GM12878 (cell line): ENCODE measurements at regions not wholly inside any gene's neighbourhood (a gene's known extent, or its start where the extent isn't known, plus 50 kb on each side); places are given as distances from the start of the nearest gene placed in this dataset.

ENCODE experiments used
- CEBPB ChIP-seq, 2 experiments: fragments of 150-350 bp in 1 of 2; IDR thresholded peaks; 2 replicates each; pipeline ENCODE4 v1.6.1; 2012 to 2014; ENCODE audit warnings: low read depth in 2 of 2, low read length in 2 of 2, borderline replicate concordance in 1 of 2, inconsistent platforms in 1 of 2
- CTCF ChIP-seq, 3 experiments: IDR thresholded peaks in 2 of 3; conservative IDR thresholded peaks in 1 of 3; 2 replicates each; pipeline ENCODE4 v1.5.1; 2011; ENCODE audit warnings: low read depth in 3 of 3, low read length in 3 of 3, mild to moderate bottlenecking in 3 of 3, control low read depth in 2 of 3, moderate library complexity in 2 of 3, inconsistent platforms in 1 of 3, mixed read lengths in 1 of 3; ENCODE audit not compliant: control insufficient read depth in 2 of 3, insufficient read depth in 1 of 3; ENCODE audit errors: extremely low read depth in 1 of 3
- EP300 ChIP-seq, 2 experiments: fragments of 150-350 bp in 1 of 2; IDR thresholded peaks; 2 replicates each; pipeline ENCODE4 v1.6.1; 2011 to 2012; ENCODE audit warnings: low read depth in 2 of 2, low read length in 2 of 2, borderline replicate concordance in 1 of 2, improper control_type of control experiment in 1 of 2, inconsistent platforms in 1 of 2; ENCODE audit not compliant: control insufficient read depth in 1 of 2
- GABPA ChIP-seq: IDR thresholded peaks from 2 replicates; pipeline ENCODE4 v1.6.1; 2014; ENCODE audit warnings: antibody characterized with exemption, low read depth, mild to moderate bottlenecking, inconsistent platforms
- HDAC6 ChIP-seq: fragments of 200-600 bp; sonication (generic); IDR thresholded peaks from one replicate; pipeline ENCODE4 v1.8.0; 2017; ENCODE audit warnings: antibody characterized with exemption; ENCODE audit not compliant: unreplicated experiment
- MXI1 ChIP-seq: fragments of 150-350 bp; IDR thresholded peaks from 2 replicates; pipeline ENCODE4 v1.6.1; 2011; ENCODE audit warnings: low read depth, mild to moderate bottlenecking, inconsistent platforms, low read length, improper control_type of control experiment
- PML ChIP-seq: IDR thresholded peaks from 2 replicates; pipeline ENCODE4 v1.6.1; 2012; ENCODE audit warnings: low read length, inconsistent platforms
- POLR2A ChIP-seq: IDR thresholded peaks from 2 replicates; pipeline ENCODE4 v1.6.1; 2011; ENCODE audit warnings: low read depth, mild to moderate bottlenecking, low read length
- POLR2AphosphoS2 ChIP-seq: IDR thresholded peaks from 2 replicates; pipeline ENCODE4 v1.6.1; 2011; ENCODE audit warnings: low read depth, mild to moderate bottlenecking, low read length, improper control_type of control experiment, moderate library complexity
- POLR2AphosphoS5 ChIP-seq: IDR thresholded peaks from 2 replicates; pipeline ENCODE4 v1.6.1; 2011; ENCODE audit warnings: mild to moderate bottlenecking, low read length, inconsistent platforms
- RUNX3 ChIP-seq: IDR thresholded peaks from 2 replicates; pipeline ENCODE4 v1.6.1; 2012; ENCODE audit warnings: low read length, inconsistent platforms
- USF1 ChIP-seq: IDR thresholded peaks from 2 replicates; pipeline ENCODE4 v1.6.1; 2011; ENCODE audit warnings: borderline replicate concordance, low read depth, mild to moderate bottlenecking, moderate library complexity, mixed read lengths, low read length; ENCODE audit not compliant: insufficient read depth; ENCODE audit errors: extremely low read length
- ZNF592 ChIP-seq: fragments of 450-650 bp; IDR thresholded peaks from 2 replicates; pipeline ENCODE4 v1.6.1; 2017; ENCODE audit warnings: mild to moderate bottlenecking, moderate library complexity

- no peak for TF ChIP-seq GABPA
- no peak for TF ChIP-seq EP300 (IDR thresholded peaks at IDR 0.05; ENCODE audit: borderline replicate concordance in 1 of 2, control insufficient read depth in 1 of 2, low read depth in 2 of 2, low read length in 2 of 2)
- no peak for TF ChIP-seq HDAC6
- no peak for TF ChIP-seq MXI1
- TF ChIP-seq CTCF (IDR thresholded peaks at IDR 0.05 in 2 of 3, conservative IDR thresholded peaks at IDR 0.05 in 1 of 3; ENCODE audit: control insufficient read depth in 2 of 3, extremely low read depth in 1 of 3, insufficient read depth in 1 of 3, low read depth in 3 of 3, low read length in 3 of 3): no peak
- TF ChIP-seq CEBPB (IDR thresholded peaks at IDR 0.05; ENCODE audit: borderline replicate concordance in 1 of 2, low read depth in 2 of 2, low read length in 2 of 2): no peak
- no peak for TF ChIP-seq POLR2A
- TF ChIP-seq ZNF592: no peak
- no peak for TF ChIP-seq RUNX3
- TF ChIP-seq PML: no peak
- TF ChIP-seq USF1: no peak
- TF ChIP-seq POLR2AphosphoS5: no peak
- no peak for TF ChIP-seq POLR2AphosphoS2
These were observed 162.9 kb downstream of the LRIG3 start for GRCh38 chr12:58757422-58757821.
